ENCODE measurements at regions not wholly inside any gene's neighbourhood (a gene's known extent, or its start where the extent isn't known, plus 50 kb on each side); places are given as distances from the start of the nearest gene placed in this dataset.
"Not testable (repeated sequence)": the region's sequence is repeated elsewhere in the genome, so short reads cannot be mapped to it uniquely, and the experiment has no call there.

DNA sequence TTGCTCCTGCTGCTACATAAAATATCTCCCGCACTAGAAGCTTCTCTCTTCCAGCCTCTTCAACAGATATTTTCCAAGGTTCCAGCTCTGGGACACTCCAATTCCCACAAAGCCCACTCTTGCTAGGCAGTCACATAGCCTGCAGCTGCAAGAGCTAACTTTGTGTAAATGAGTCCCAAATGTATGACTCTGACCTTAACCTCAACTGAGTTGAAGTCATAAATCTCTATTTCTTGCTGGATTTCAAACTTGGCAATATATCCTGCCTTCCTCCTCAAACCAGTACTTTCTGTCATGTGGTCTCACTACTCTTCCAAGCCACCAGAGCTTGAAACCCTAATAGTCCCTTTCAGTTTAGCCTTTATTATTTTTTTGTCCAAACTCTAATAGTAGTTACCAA lies 315.4 kb upstream of the GRIA3 start:
- Mint-ChIP-seq H3K36me3 (no peaks in the 10 kb centered on the region), H3K27ac (no peak overlapping the region), H3K9me3 (no peaks in the 10 kb centered on the region)
- ATAC-seq (no peak), DNase-seq (ENCODE audit: low spot score in 2 of 2) (no peak)

DNA sequence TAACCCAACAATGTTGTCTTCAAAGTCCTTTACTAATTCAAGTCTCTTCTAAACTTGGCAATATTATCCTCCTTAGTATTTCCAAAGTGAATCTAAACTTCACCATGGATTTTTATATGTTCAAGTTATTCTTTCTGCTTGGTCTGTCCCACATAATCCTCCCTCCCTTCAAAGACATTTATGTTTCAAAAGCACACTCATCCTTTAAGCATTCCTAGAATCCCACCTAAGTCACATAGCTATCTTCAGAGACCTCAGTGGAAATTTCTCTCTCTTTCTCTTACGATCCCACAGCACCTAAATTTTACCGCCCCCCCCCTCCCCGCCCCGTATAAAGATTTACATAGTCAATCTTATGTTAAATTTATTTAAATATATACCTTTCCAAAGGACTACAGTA lies 314.9 kb upstream of the GRIA3 start:
- ATAC-seq (no peak), DNase-seq (ENCODE audit: low spot score in 2 of 2) (no peak)
- no peak overlapping the region for H3K27ac Mint-ChIP-seq
- H3K9me3 Mint-ChIP-seq = no peaks in the 10 kb centered on the region
- H3K36me3 Mint-ChIP-seq = no peaks in the 10 kb centered on the region

DNA sequence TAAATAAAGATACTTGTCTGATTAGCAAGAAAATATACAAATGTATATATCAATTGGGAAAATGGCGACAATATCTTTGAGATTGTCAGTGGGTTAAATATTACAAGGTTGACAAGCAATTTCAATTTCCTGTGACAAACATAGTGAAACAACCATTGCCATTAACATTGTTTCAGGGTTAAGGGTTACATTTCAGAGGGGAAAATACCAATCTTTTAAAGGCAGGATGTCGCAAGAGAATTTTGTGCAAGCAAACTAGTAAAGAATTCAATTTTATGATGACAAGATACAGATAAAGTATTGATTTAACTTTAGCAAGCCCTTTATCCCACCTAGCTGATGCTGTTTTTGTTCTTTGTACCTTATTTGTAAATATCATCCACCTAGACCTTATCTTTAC lies 305.8 kb upstream of the GRIA3 start:
- no peaks in the 10 kb centered on the region for H3K9me3 Mint-ChIP-seq
- H3K36me3 Mint-ChIP-seq = no peaks in the 10 kb centered on the region
- no peak overlapping the region for H3K27ac Mint-ChIP-seq
- DNase-seq (ENCODE audit: low spot score in 2 of 2) (no peak), ATAC-seq (no peak)

DNA sequence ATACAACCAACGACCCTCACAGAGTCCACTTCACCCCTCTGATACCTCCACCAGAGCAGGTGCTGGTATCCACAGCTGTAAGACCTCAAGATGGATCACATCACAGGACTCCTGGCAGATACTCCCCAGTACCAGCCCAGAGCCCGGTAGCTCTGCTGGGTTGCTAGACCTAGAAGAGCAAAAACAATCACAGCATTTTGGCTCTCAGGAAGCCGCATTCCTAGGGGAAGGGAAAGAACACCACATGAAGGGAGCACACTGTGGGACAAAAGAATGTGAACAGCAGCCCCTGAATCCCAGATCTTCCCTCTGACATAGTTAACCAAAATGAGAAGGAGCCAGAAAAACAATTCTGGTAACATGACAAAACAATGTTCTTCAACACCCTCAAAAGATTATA lies 303.1 kb upstream of the GRIA3 start:
- ATAC-seq (no peak), DNase-seq (ENCODE audit: low spot score in 2 of 2) (no peak)
- Mint-ChIP-seq H3K36me3 (no peaks in the 10 kb centered on the region), H3K27ac (no peak overlapping the region), H3K9me3 (no peaks in the 10 kb centered on the region)

DNA sequence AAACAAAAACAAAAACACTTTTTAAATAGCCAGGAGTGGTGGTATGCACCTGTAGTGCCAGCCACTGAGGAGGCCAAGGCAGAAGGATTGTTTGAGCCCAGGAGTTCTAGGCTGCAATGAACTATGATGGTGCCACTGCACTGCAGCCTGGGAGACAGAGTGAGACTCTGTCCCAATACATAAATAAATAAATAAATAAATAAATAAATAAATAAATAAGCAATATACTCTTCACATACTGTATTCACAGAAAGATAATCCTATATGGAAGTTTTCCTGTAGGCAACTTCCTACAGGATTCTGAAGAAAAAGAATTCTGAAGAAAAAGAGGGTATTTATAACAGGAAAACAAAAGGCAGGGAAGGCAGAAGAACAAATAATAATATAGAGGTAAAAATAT lies 293.3 kb upstream of the GRIA3 start:
- no peak for ATAC-seq
- Mint-ChIP-seq H3K27ac (no peak overlapping the region), H3K36me3 (no peaks in the 10 kb centered on the region), H3K9me3 (no peaks in the 10 kb centered on the region)
- DNase-seq (ENCODE audit: low spot score in 2 of 2) = no peak

DNA sequence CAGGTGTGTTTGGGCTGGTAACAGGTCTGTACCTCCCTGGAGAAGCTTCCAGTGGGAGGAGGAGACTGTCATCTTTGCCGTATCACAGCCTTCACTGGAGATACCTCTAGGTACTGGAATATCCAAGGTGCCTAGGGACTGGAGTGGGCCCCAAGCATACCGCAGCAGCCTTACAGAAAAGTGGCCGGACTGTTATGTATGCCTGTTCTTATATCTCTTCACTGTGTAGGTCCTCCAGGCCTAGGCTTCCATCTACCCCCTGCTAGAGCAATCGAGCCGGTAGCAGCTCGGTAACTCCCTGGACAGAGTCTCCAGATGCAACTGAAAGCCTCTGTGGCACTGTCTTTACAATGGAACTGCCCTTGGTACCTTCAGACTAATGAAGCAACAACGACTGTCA lies 277.4 kb upstream of the GRIA3 start:
- Mint-ChIP-seq H3K36me3 (peaks cover 0 to 5% of the 10 kb centered on the region in 2 donors), H3K9me3 (peaks cover 9 to 13% of the 10 kb centered on the region in 2 donors), H3K27ac (no peak overlapping the region)
- ATAC-seq (no peak), DNase-seq (ENCODE audit: low spot score in 2 of 2) (no peak)

DNA sequence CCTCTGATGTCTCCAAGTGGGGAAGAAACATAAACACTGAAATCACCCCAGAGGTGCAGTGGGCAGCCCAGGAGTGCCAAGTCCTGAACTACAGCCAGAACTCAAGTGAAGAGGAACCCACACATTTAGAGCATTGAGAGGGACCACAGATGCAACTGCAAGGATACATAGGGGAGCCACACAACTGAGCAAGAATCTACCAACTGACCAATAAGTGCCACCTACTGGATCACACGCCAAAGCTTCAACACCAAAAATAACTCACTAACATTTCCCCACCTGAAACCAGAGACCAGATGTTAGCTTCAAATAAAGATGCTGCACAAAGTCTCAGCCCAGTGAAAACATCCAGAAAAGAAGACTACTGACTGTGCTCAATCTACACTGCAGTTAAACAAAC lies 276.7 kb upstream of the GRIA3 start:
- Mint-ChIP-seq H3K9me3 (peaks cover 9 to 13% of the 10 kb centered on the region in 2 donors), H3K36me3 (peaks cover 0 to 5% of the 10 kb centered on the region in 2 donors), H3K27ac (no peak overlapping the region)
- no peak for DNase-seq (ENCODE audit: low spot score in 2 of 2)
- ATAC-seq = no peak

DNA sequence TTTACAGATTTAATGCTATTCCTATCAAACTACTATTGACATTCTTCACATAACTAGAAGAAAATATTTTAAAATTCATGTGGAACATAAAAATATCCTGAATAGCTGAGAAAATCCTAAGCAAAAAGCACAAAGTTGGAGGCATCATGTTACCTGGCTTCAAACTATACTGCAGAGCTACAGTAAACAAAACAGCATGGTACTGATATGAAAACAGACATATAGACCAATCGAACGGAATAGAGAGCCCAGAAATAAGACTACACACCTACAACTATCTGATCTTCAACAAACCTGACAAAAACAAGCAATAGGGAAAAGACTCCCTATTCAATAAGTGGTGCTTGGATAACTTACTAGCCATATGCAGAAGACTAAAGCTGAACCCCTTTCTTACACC lies 273.4 kb upstream of the GRIA3 start:
- Mint-ChIP-seq H3K27ac (no peak overlapping the region), H3K9me3 (peaks cover 9 to 13% of the 10 kb centered on the region in 2 donors), H3K36me3 (peaks cover 0 to 5% of the 10 kb centered on the region in 2 donors)
- DNase-seq (ENCODE audit: low spot score in 2 of 2) = no peak
- no peak for ATAC-seq

DNA sequence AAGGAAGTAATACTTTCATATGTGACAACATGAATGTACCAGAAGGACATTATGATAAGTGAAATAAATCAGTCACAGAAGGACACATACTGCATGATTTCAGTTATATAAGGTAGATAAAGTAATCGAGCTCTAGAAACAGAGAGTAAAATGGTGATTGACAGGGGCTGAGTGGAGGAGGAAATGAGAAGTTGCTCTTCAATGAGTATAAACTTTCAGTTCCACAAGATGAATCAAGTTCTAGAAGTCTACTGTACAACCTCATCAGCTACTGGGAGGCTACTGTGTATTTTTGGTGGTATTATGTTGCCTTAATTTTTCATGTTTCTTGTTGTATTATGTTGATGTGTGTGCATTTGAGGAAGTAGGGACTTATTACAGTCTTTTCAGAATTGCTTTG lies 270.9 kb upstream of the GRIA3 start:
- Mint-ChIP-seq H3K9me3 (peaks cover 6 to 13% of the 10 kb centered on the region in 2 donors), H3K36me3 (no peaks in the 10 kb centered on the region), H3K27ac (no peak overlapping the region)
- ATAC-seq (no peak), DNase-seq (ENCODE audit: low spot score in 2 of 2) (no peak)

DNA sequence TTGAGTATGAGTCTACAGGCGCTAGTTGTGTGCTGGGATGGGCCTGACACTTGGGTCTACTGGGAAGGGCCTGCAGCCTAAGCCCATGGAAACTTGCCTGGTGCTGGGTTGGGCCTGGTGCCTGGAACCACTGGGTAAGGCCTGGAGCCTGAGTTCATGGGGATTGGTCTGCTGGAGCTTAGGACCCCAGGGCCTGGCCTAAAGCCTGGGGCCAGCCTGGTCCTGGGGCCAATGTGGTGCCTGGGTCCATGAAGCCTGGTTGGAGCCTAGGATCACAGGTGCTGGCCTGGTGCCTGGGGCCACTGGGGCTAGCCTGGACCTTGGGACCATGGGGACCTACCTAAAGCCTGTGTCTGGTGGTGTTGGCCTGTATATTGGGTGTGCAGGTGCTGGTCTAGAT lies 270.3 kb upstream of the GRIA3 start:
- DNase-seq (ENCODE audit: low spot score in 2 of 2) = no peak
- no peak for ATAC-seq
- Mint-ChIP-seq H3K36me3 (no peaks in the 10 kb centered on the region), H3K27ac (no peak overlapping the region), H3K9me3 (peaks cover 6 to 11% of the 10 kb centered on the region in 2 donors)

DNA sequence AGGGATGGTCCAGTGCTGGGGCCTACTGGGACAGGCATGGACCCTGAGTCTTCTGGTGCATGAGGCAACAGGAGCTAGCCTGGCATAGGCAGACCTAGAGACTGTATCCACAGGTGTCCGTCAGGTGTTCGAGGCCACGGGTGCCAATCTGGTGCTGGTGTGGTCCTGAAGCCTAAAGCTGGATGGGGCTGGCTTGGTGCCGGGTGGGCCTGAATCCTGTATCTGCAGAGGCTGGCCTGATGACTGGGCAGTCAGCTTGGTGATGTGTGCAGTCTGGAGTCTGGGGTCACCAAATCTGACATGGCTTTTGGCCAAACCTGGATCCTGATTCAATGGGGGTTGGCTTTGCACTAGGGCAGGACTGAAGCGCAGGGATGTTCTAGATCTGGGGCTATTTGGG lies 269.8 kb upstream of the GRIA3 start:
- ATAC-seq (no peak), DNase-seq (ENCODE audit: low spot score in 2 of 2) (no peak)
- Mint-ChIP-seq H3K36me3 (no peaks in the 10 kb centered on the region), H3K27ac (no peak overlapping the region), H3K9me3 (peaks cover 5 to 6% of the 10 kb centered on the region in 2 donors)

DNA sequence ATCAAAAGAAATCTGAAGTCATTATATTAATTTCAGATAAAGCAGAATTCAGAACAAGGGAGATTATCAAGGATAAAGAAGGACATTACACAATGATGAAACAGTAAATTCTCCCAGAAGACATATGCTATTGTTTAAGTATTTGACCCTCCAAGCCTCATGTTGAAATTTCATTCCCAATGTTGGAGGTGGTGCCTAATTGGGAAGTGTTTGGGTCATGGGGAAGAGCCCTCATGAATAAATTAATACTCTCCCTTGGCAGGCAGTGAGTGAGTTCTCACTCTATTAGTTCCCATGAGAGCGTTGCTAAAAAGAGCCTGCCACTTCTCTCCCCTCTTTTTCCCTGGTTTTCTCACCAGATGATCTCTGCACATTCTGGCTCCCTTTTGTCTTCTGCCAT lies 249.9 kb upstream of the GRIA3 start:
- DNase-seq (ENCODE audit: low spot score in 2 of 2) = no peak
- no peak overlapping the region for H3K27ac Mint-ChIP-seq
- no peaks in the 10 kb centered on the region for H3K9me3 Mint-ChIP-seq
- no peak for ATAC-seq
- H3K36me3 Mint-ChIP-seq = no peaks in the 10 kb centered on the region

DNA sequence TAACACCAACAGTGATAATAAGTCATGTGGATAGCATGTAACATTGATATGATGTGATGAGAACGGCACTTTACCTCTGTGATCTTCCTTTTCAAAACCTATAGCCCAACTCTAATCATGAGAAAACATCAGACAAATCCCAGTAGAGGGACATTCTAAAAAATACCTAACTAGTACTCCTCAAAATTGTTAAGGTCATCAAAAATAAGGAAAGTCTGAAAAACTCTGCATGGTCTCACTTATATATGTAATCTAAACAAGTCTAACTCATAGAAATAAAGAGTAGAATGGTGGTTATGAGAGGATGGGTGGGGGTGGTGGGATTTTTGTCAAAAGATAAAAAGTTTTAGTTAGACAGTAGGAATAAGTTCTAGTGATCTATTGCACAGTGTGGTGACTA lies 243.9 kb upstream of the GRIA3 start:
- H3K9me3 Mint-ChIP-seq = peaks cover 0 to 4% of the 10 kb centered on the region in 2 donors
- DNase-seq (ENCODE audit: low spot score in 2 of 2) (no peak), ATAC-seq (no peak)
- H3K27ac Mint-ChIP-seq = no peak overlapping the region
- H3K36me3 Mint-ChIP-seq = no peaks in the 10 kb centered on the region

DNA sequence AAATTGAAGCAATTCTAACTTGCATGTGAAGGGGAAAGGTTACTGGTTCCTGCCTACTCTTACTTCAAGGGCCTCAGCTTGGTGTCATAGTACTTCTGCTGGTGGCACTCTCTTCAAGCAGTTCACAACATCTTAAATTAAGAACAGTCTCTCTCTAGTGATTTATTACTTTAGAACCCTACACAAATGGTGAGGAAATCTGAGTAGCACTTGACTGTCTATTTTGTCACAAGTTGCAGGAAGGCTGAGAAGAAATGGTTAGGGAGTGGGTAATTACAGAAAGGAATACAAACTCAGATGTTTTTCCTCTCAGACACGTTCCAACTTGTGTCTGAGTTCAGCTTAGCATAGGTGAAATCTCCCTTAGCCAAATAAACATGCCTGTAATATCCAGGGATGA lies 242.3 kb upstream of the GRIA3 start:
- H3K36me3 Mint-ChIP-seq = no peaks in the 10 kb centered on the region
- DNase-seq (ENCODE audit: low spot score in 2 of 2) = no peak
- ATAC-seq = no peak
- H3K9me3 Mint-ChIP-seq = peaks cover 0 to 5% of the 10 kb centered on the region in 2 donors
- H3K27ac Mint-ChIP-seq = no peak overlapping the region

DNA sequence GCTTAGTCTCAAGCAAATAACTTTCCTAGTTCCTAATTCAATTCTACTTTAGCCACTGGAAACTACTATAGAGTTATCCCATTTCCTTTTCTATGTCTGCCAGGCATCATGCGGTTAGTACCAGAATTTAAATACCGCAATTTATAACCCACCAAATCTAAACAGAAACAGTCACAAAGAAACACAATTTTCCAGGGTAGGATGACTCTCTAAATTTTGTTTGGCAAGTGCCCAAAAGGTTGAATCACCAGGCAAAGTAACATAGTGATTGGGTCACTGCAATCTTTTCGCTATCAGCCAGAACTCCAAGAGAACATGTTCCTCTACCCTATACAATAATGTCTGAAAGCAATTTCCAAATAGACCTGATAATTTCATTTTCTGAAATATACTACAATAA lies 240.2 kb upstream of the GRIA3 start:
- ATAC-seq = no peak
- H3K36me3 Mint-ChIP-seq = no peaks in the 10 kb centered on the region
- H3K27ac Mint-ChIP-seq = no peak overlapping the region
- no peak for DNase-seq (ENCODE audit: low spot score in 2 of 2)
- peaks cover 0 to 5% of the 10 kb centered on the region in 2 donors for H3K9me3 Mint-ChIP-seq

DNA sequence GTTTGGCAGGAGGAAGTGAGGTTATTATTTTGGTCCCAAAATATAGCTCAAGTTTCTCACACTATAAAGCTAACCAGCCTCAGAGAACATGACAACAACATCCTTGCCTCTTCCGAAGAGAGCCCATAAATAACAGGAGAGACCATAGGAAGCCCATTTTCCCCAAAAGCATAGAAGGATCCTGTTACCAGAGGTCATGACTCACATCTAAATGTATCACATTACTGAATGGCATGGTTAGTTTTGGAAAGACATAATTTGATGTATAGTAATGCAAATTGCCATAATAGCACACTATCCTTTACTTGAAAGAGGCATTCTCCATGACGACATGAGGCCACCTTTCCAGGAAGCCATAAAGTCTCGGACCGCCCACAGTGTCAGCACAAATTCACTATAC lies 238.8 kb upstream of the GRIA3 start:
- Mint-ChIP-seq H3K9me3 (peaks cover 0 to 5% of the 10 kb centered on the region in 2 donors), H3K36me3 (no peaks in the 10 kb centered on the region), H3K27ac (no peak overlapping the region)
- DNase-seq (ENCODE audit: low spot score in 2 of 2) = no peak
- ATAC-seq = no peak

DNA sequence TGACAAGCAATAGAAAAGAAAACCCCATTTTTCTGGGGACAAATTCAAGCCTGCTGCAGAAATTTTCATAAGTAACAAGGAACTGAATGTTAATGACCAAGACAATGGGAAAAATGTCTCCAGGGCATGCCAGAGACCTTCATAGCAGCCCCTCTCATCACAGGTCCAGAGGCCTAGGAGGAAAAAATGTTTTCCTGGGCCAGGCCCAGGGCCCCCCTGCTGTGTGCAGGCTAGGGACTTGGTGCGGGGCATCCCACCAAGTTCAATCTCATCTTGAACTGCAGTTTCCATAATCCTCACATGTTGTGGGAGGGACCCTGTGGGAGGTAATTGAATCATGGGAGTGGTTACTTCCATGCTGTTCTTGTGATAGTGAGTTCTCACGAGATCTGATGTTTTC lies 211.5 kb upstream of the GRIA3 start:
- Mint-ChIP-seq H3K27ac (no peak overlapping the region), H3K9me3 (peaks cover 5% of the 10 kb centered on the region in 2 donors), H3K36me3 (no peaks in the 10 kb centered on the region)
- ATAC-seq (no peak), DNase-seq (ENCODE audit: low spot score in 2 of 2) (no peak)

DNA sequence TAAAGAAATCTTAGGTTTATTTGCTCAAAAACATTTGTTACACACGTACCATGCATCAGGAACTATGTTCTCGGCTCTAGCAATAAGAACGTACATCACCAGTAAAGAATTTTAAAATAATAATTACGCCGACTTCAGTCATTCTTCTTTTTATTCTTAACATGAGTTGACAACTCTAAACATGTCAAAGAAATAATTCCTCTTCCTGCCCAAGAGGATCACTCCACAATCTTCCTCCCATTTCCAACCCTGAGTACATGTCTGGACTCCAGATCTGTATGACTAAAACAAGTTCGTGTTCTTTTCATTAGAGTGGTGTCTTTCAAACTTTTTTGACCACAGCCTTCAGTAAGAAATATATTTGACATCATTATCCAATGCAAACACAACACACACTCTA lies 201.6 kb upstream of the GRIA3 start:
- no peak for DNase-seq (ENCODE audit: low spot score in 2 of 2)
- Mint-ChIP-seq H3K36me3 (no peaks in the 10 kb centered on the region), H3K27ac (no peak overlapping the region), H3K9me3 (no peaks in the 10 kb centered on the region)
- ATAC-seq = no peak

DNA sequence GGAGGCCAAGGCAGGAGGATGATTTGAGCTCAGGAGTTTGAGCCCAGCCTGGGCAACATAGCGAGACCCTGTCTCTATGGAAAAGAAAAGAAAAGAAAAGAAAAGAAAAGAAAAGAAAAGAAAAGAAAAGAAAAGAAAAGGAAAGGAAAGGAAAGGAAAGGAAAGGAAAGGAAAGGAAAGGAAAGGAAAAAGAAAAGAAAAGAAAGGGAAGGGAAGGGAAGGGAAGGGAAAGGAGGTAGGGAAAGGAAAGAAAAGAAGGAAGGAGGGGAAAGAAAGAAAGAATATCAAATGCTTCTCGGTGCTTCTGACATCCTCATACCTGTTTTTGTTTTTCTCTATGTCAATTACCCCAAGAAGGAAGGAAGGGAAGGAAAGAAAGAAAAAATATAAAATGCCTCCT lies 181.2 kb upstream of the GRIA3 start:
- DNase-seq (ENCODE audit: low spot score in 2 of 2); H3K27ac Mint-ChIP-seq; H3K9me3 Mint-ChIP-seq; H3K36me3 Mint-ChIP-seq; ATAC-seq: not testable (repeated sequence)

All from activated naive CD4-positive, alpha-beta T cell treated with anti-CD3 and anti-CD28 coated beads, Interleukin-2, amount 50 U/mL, for 72 hours (primary cell).